HCT116 (cell line): ENCODE measurements at regions not wholly inside any gene's neighbourhood (a gene's known extent, or its start where the extent isn't known, plus 50 kb on each side); places are given as distances from the start of the nearest gene placed in this dataset.

Source experiments
- CEBPB ChIP-seq: IDR thresholded peaks from 2 replicates; pipeline ENCODE4 v1.6.1; 2012; ENCODE audit warnings: low read depth
- CTCF ChIP-seq, 3 experiments: fragments of 200-600 bp in 1 of 3; sonication (generic) in 1 of 3; IDR thresholded peaks in 2 of 3; conservative IDR thresholded peaks in 1 of 3; 2 replicates each; pipeline ENCODE4 v1.5.1; 2012 to 2017; ENCODE audit warnings: low read depth in 2 of 3, low read length in 2 of 3, antibody characterized with exemption in 1 of 3, borderline replicate concordance in 1 of 3, control low read depth in 1 of 3, mild to moderate bottlenecking in 1 of 3, mixed read lengths in 1 of 3, mixed run types in 1 of 3, moderate library complexity in 1 of 3; ENCODE audit not compliant: insufficient read depth in 1 of 3
- POLR2A ChIP-seq: IDR thresholded peaks from 2 replicates; pipeline ENCODE4 v1.7.0; 2011; ENCODE audit warnings: borderline replicate concordance; ENCODE audit not compliant: insufficient read depth, insufficient read length; ENCODE audit errors: extremely low read depth
- POLR2AphosphoS5 ChIP-seq: IDR thresholded peaks from 2 replicates; pipeline ENCODE4 v1.6.1; 2011; ENCODE audit warnings: mild to moderate bottlenecking, low read depth, low read length, moderate library complexity
- REST ChIP-seq: IDR thresholded peaks from 2 replicates; pipeline ENCODE4 v1.6.1; 2012; ENCODE audit warnings: low read depth
- SIN3A ChIP-seq: IDR thresholded peaks from 2 replicates; pipeline ENCODE4 v1.6.1; 2012; ENCODE audit warnings: low read depth
- SRF ChIP-seq: IDR thresholded peaks from 2 replicates; pipeline ENCODE4 v1.6.1; 2012; ENCODE audit warnings: low read depth
- TCF7L2 ChIP-seq: IDR thresholded peaks from 2 replicates; pipeline ENCODE4 v1.7.0; 2011; ENCODE audit warnings: borderline replicate concordance, inconsistent platforms; ENCODE audit not compliant: insufficient read depth, insufficient read length; ENCODE audit errors: extremely low read depth
- YY1 ChIP-seq: IDR thresholded peaks from 2 replicates; pipeline ENCODE4 v1.6.1; 2011; ENCODE audit warnings: low read length, low read depth, moderate library complexity, mild to moderate bottlenecking; ENCODE audit not compliant: insufficient replicate concordance; ENCODE audit errors: extremely low read depth
- ZBTB33 ChIP-seq: IDR thresholded peaks from 2 replicates; pipeline ENCODE4 v1.6.1; 2011; ENCODE audit warnings: mild to moderate bottlenecking, low read length, moderate library complexity; ENCODE audit not compliant: insufficient replicate concordance; ENCODE audit errors: extremely low read depth
- ZFX ChIP-seq: fragments of 450-650 bp; IDR thresholded peaks from 2 replicates; pipeline ENCODE4 v1.6.1; 2017
- ZNF274 ChIP-seq: fragments of 200-500 bp; sonication (Bioruptor generic); IDR thresholded peaks from 2 replicates; pipeline ENCODE4 v1.6.1; 2014; ENCODE audit warnings: mild to moderate bottlenecking, low read depth, low read length, inconsistent platforms

GRCh38 chr2:58638256-58638805 is 397.2 kb upstream of the FANCL start:
- no peak for TF ChIP-seq REST
- no peak for TF ChIP-seq POLR2A
- TF ChIP-seq SRF = no peak
- no peak for TF ChIP-seq TCF7L2
- TF ChIP-seq CTCF (IDR thresholded peaks at IDR 0.05 in 2 of 3, conservative IDR thresholded peaks at IDR 0.05 in 1 of 3; ENCODE audit: borderline replicate concordance in 1 of 3, insufficient read depth in 1 of 3, low read depth in 2 of 3, low read length in 2 of 3) = no peak
- TF ChIP-seq POLR2AphosphoS5 = no peak
- no peak for TF ChIP-seq CEBPB
- no peak for TF ChIP-seq ZBTB33
- TF ChIP-seq SIN3A = no peak
- no peak for TF ChIP-seq ZNF274
- TF ChIP-seq YY1 = no peak
- TF ChIP-seq ZFX = no peak
